HG03558 (cell line): ENCODE measurements at regions not wholly inside any gene's neighbourhood (a gene's known extent, or its start where the extent isn't known, plus 50 kb on each side); places are given as distances from the start of the nearest gene placed in this dataset.
"Not testable (repeated sequence)": the region's sequence is repeated elsewhere in the genome, so short reads cannot be mapped to it uniquely, and the experiment has no call there.

Source experiments
- ATAC-seq: cut with Tn5 transposase; IDR thresholded peaks from one replicate; pipeline ENCODE4 v1.9.1; 2021; ENCODE audit warnings: moderate number of reproducible peaks; ENCODE audit not compliant: unreplicated experiment; ENCODE audit errors: extremely low read depth

DNA sequence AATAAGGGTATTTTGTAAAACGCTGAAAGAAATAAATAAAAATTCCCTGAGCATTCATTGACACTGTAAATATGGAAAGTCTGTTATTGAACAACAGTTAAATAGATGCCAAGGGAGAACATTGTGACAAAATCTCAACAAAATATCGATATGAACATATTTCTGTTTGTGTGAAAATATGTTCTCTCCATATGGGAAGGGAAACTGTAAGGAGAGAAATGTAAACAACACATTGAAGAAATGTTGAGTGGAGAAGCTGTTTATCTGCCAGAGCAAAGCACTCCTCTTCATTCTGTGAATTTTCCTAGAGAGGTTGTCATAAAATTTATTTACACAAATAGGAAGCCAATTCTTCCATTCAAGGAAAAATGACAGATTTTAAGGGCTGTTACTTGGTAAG lies 57.1 kb upstream of the EOMES start:
- ATAC-seq, result no peak

DNA sequence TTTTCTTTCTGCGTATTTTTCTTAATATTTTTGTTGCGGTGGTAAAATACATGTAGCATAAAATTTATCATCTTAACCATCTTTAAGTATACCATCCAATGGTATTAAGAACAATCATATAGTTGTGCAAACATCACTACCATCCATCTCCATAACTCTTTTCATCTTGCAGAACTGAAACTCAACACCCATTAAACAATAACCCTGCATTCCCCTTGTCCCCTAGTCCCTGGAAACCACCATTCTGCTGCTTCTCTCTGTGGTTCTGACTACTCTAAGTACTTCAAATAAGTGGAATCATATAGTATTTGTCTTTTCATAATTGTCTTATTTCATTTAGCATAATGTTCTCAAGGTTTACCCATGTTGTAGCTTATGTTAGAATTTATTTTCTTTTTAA lies 67.3 kb upstream of the EOMES start:
- no peak for ATAC-seq

DNA sequence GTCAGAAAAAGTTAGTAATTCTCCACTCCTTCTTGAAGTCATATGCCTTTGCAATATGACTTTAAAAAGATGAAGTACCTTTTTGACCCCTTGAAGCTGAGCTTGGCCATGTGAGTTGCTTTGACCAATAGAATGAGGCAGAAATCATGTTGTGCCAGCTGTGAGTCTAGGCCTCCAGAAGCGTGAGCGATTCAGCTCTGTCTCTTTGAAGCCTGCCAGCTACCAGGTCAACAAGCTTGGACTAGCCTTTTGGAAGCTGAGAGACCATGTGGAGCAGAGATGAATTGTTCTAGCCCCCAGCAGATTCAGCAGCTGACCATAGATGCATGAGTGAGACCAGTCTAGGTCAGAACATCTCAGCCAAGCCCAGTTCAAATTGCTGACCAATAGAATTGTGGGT lies 69.8 kb upstream of the EOMES start:
- no peak for ATAC-seq

DNA sequence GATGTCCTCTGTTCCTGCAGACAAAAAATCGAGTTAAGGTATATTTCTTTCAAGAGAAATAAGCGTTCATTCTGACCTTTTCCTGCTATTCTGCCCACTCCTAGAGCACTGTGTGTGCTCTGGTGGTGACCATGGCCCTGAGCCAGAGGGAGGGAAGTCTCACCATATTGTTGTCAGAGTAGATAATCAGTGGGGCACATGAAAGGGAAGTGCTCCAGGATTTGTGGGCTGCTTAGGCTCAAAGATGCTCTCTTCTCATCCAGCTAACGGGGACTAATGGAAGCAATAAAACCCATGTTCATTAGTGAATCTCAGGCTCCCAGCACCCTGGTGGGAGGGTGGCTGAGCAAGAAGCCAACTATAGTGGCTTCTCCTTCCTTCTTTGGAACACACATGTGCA lies 70.7 kb upstream of the EOMES start:
- ATAC-seq, result no peak

DNA sequence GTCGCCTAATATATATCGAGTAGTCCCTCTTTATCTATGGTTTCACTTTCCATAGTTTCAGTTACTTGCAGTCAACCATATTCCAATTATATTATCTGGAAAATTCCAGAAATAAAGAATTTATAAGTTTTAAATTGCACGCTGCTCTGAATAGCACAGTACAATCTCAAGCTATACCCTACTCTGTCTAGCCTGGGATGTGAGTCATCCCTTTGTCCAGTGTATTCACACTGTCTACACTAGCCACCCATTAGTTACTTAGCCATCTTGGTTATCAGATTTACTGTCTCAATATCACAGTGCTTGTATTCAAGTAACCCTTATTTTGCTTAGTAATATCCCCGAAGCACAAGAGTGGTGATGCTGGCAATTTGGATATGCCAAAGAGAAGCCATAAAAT lies 72.1 kb upstream of the EOMES start:
- no peak for ATAC-seq

DNA sequence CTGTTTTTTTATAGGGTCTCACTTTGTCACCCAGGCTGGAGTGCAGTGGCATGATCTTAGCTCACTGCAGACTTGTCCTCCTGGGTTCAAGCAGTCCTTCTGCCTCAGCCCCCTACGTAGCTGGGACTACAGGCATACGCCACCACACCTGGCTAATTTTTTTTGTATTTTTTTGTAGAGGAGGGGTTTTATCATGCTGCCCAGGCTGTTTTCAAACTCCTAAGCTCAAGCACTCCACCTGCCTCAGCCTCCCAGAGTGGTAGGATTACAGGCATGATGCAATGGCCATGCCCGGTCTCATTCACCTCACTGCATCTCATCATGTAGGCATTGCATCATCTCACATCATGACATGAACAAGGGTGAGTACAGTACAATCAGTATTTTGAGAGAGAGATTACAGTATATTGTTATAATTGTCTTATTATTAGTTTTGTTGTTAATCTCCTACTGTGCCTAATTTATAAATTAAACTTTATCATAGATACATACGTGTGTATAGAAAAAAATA lies 74.3 kb upstream of the EOMES start:
- ATAC-seq, result no peak

DNA sequence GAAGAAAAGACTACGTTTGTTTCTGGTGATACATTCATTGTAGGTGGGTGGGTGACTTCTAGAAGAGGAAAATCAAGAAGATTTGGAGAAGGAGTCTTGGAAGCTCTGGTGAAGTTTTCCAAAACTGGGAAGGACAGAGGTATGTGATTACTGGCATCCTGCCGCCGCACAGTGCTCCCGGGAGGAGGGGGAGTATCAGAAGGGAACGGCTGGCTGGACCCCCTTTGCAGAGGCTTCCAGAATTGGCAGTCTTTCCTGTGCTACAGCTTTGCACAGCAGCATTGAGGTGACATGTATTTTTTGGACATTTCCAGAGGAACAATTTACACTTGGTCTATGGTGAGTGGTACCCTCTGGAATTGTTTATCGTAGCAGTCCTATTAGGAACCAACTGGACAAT lies 75.7 kb upstream of the EOMES start:
- no peak for ATAC-seq

DNA sequence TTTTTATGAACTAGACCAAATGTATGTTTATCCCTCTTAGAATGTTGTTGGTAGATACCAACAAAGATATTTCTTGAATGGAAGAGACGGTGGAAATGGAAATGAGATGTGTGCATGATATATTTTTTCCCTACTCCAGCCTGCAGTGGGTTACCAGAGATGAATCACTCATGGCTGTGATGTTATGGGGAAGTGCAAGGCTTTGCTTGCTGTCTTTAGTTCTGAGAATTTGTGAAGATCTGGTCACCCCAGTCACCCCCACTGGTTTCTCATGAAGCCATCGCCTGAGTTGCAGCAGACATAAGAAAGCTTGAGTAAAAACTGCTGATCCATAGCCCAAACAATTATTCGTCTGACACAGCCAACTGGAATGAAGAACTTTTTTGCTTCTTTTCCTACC lies 78.1 kb upstream of the EOMES start:
- no peak for ATAC-seq

DNA sequence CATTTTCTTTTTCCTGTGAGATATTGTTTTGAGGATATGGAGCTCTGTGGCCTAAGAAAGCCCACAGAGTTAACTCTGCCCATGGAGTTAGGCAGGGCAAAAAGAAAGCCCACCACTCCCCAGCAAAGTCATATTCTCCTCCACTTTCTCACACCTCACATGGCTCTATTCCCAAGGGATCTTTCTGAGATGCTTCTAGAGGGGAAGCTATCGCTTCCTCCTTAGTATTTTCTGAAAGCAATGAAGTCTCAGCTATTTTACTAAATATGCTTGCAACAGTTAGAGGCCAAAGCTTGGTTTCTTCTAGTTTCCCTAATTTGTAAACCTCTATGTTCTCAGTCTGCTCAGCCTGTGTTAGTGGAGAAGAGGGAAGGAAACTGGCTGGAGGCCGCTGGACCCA lies 80.3 kb upstream of the EOMES start:
- ATAC-seq, result no peak

DNA sequence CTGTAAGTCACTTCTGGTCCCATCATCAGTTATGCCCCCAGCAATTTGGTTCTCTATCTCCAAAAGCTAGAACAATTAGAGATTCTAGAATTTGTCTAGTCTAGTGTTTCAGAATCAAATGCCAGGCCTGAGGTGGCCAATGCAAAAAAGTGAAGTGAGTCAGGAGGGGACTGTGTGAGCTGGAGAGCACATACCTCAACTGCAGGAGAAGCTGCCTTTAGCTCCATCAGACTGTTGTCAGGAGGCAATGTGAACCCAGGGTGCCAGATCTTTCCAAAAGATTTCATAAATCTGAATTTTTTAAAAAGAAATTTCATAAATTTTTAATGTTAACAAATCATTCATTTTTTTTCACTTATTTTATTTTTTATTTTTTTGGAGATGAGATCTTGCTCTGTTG lies 80.7 kb upstream of the EOMES start:
- no peak for ATAC-seq

DNA sequence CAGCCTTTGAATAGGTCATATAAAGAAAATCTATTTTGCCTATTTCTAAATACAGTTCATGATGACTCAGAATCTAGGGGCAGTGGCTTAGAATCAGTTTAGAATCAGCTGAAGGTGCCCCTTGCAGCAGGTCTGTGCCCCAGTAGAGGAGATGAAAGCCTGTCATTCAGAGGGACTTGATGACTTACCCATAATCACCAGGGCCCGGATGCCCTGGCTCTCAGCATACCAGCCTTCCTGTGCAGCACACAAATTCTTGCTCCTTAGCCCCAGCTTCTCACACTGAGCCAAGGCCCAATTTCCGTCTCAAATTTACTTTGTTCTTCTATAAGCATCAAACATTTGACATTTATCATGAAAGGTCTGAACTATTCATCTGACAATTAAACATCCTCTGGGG lies 83.2 kb upstream of the EOMES start:
- no peak for ATAC-seq

DNA sequence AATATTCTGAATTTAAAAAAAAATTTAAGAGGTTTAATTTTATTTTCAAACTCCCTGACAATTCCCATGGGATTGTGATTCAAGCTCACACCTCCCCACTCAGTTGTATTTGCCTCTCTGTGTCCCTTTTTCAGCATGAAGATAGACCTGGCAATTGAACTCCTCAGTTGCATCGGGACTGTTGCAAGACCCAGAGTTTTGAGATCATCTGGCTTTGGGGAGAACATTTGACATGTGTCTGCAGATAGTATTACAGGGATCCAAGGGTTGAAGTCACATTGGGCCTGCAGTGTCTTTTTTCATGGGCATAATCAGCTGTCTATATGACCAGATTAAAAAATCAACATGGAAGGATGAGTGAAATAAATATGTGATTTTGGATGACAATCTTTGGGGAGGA lies 91.1 kb upstream of the EOMES start:
- ATAC-seq, result no peak

DNA sequence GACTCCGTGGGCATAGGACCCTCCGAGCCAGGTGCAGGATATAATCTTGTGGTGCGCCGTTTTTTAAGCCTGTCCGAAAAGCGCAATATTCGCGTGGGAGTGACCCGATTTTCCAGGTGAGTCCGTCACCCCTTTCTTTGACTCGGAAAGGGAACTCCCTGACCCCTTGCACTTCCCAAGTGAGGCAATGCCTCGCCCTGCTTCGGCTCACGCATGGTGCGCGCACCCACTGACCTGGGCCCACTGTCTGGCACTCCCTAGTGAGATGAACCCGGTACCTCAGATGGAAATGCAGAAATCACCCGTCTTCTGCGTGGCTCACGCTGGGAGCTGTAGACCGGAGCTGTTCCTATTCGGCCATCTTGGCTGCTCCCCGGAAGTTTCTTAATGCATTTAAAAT lies 99.5 kb upstream of the EOMES start:
- ATAC-seq, result not testable (repeated sequence)

DNA sequence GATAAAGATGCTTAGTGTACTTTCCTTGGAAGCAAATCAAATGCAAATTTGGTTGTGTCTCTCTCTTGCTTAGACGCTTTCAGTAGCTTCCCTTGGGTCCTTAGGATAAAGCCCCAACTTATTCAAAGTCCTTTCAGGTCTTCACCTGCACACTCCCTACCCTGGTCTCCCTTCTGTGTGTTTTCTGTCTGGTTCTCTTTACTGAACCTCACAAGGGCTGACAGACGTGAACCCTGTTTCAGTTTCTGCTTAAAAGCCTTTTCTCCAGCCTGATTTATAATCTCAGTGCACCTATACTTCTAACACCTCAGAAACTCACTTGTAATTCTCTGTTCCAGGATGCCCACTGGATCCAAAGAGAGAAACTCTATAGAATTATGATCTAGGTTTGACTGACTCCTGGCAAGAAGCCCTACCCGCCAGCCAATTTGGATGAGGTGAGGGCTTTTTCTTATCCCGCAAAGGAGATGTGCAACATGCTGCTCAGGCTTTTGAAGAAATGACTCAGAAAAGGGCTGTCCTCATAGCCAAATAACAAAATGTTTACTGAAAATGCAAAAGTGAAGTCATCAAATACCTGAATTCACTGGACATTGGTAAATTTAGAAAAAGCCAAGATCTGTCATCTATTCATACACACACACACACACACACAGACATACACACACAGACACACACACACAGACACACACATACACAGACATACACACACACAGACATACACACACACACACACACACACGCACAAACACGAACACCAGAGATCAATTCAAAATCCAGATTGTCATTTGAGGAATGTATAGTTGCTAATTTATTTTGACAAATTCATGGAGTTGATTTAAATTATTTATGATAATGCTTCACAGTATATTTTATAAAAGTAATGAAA lies 102.4 kb upstream of the EOMES start:
- no peak for ATAC-seq

DNA sequence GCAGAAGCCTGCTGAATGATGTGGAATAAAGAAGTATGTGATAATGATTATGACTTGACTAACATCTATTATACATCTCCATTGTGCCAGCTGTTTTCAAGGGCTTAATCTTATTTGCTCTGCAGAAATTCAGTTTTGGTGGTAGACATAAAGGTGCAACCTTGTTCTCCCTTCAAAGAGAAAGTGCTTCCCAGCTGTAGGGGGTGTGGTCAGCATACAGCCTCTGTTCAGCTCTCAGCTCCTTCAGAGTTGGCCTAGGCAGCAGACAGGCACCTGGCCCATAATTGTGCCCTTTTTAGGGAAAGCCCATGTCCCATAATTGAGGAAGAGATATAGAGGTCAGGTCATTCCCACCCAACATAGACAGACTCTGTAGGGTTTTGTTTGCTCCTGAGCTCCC lies 104.3 kb upstream of the EOMES start:
- ATAC-seq, result no peak

DNA sequence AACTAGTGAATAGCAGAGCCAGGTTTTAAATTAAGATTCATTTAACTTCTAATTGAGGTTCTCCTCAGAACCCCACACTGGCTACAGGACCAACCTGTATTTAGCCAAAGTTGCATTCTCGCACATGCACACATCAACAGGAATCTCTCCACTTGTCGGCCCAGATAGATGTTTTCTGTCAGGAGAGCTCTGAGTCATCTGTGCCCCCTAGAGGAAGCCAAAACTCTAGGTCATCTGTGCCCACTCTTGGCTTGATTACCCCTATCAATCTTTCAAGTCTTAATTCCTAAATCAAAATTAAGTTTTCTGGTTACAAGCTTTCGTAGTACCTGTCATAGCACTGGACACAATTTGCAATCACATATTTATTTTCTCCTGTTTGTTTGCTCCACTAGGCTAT lies 104.9 kb upstream of the EOMES start:
- no peak for ATAC-seq

DNA sequence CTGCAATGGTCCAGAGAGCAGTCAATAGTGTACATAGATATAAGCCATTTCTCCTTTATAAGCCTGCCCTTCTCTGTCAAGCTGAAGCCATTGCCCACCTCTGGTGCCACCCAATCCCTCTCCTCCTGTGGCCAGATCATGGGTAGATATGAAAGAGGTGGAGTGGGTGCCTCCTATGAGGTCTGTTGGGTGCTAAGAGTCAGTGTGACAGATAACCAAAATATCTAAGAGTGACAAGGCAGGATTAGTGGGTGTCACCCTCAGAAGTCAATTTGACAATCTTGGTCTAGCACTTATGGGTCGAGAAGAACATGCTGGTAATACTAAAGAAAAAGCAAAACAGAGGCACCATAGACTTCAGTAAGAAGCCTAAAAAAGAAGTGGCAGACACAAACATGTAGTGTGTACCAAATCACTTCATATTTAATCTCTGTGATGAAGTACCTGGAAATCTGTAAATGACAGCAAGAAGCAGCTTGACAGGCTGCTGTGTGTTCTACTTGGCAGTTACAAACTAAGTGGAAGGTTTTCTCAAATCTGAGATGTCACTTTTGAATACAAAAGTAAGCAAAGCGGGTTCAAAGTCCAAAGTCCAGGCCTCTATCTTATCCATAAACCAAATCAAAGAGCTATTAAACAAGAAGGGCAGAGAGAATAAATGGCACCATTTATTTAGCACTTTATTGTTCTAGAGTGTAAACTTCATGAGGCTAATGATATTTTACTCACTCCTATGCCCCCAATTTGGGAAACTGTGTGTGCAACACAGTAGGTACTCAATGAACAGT lies 118.9 kb upstream of the EOMES start:
- no peak for ATAC-seq

DNA sequence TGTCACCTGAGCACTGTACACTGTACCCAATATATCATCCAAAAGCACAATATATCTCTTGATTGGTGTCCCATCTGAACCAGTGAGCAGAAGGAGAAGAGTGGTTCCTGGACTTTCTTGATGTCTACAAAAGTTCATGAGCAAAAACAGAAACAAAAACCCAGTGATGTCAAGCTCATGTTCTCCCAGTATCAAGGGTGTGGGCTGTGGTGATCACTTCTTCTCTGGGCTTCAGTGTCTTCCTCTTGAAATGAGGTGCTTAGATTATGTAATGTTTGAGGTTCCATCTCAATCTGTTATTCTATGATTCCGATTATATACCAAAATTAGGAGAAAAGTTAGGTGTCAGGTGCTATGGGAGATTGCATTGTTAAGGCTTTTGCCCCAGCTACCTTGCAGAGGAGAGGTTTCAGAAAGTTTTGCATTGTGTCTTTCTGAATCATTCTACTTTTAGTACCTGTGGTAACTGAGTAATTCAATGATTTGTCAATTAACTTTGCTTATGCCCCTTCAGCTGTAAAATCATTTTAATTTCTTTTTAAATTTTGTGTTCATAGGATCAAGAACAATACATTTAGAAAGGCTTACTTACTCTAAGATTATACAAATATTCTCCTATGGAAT lies 122.0 kb upstream of the EOMES start:
- ATAC-seq, result no peak

DNA sequence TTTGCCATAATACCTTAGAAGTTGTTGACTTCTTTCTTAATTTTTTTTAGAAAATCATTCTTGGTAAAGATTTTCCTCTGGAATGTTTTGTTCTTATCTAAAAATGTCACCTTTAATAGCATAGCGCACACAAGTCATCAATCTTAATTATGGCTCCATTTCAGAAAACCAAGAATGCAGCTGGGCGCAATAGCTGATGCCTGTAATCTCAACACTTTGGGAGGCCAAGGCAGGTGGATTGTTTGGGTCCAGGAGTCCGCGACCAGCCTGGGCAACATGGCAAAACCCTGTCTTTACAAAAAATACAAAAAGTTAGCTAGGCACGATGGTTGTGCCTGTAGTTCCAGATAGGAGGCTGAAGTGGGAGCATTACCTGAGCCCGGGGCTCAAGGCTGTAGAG lies 125.6 kb upstream of the EOMES start:
- ATAC-seq, result no peak

DNA sequence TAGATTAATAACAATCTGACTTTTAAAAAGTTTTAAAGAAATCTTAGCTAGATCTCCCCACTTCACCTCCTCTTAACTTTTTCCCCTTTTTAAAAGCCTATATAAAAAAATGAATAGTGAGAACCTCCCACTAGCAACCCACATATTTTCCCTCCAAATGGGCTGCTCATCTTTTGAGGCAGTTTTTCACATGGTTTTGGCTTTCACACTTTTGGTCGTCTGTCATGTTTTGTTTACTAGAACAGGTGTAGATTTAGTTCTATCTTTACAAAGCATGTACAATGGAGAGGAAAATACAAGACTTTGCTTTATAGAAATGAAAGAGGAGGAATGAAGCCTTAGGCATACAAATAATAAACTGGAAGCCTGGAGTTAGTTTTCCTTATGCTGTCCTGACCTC lies 126.7 kb upstream of the EOMES start:
- ATAC-seq, result no peak

DNA sequence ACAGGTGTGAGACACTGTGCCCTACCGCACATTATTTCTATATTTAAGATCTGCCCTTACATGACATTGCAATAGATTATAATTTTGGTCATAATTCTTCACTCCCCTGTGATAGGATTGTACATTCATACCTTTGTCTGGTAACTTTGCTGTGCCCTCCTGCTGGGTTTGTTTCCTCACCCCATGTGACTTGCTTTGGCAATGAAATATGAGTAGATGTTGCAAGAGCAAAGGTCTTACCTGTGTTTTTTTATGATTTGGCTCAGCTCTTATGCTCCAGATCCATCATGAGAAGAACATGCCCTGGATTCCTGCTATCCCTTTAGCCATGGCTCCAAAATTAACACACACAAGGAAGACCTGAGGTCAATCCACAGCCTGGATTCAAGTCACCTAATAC lies 137.7 kb upstream of the EOMES start:
- no peak for ATAC-seq
